HT-29 (cell line): ENCODE measurements at regions not wholly inside any gene's neighbourhood (a gene's known extent, or its start where the extent isn't known, plus 50 kb on each side); places are given as distances from the start of the nearest gene placed in this dataset.

Experiments used
- DNase-seq: peaks from one replicate; pipeline ENCODE4 v3.0.0-alpha.2; 2015; ENCODE audit warnings: low spot score

DNA sequence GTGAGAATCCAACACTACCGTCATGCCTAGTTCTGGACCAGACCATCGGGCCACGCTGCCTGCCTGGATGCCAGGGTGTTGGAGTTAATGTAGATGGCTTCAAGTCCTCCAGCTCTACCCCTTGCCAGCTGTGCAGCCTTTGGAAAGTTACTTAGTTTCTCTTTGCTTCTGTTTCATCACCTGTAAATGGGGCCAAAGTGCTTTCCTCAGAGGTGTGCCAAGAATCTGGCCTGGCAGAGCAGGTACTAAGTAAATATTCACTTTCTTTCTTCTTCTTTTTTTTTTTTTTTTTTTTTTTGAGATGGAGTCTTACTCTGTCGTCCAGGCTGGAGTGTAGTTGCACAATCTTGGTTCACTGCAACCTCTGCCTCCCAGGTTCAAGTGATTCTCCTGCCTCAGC is 159.5 kb upstream of the RPL38 start:
- DNase-seq = no peak

GRCh38 chr17:74045608-74046280 is 157.7 kb upstream of the RPL38 start:
- DNase-seq = no peak

DNA sequence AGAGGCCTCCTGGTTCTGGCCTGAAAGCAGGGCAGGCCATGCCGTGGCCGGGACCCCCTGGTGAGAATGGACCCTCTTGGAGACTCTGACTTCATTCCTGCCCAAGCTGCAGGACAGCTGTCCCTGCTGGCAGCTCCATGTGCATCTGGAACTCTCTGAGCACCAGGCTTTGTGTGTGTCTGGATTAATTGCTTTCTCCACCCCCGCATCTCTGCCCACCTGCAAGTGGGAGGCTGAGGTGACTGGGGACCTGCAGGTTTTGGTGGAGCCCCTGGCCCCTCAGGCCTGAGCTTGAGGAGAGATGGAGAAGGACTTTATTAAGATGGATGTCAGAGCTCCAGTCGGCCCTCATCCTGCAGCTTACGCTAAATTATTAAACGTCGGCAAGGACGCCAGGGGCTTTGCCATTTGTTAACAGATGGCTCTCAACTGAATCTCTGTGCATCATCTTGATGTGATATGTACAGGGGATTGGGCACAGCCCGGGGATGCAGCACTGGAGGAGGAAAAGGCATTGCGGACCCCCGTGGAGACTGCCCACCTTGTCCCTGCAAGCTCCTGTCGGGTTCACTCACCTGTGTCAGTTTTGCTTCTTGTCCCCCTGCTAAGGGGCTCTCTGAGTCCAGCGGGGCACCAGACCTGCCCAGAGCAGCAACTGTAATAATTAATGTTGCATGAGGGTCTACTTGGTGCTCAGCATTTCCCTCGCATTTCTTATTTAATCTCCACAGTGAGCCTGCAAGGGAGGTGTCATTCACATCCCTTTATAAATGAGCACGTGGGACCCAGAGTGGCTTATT is 154.1 kb upstream of the RPL38 start:
- no peak for DNase-seq

DNA sequence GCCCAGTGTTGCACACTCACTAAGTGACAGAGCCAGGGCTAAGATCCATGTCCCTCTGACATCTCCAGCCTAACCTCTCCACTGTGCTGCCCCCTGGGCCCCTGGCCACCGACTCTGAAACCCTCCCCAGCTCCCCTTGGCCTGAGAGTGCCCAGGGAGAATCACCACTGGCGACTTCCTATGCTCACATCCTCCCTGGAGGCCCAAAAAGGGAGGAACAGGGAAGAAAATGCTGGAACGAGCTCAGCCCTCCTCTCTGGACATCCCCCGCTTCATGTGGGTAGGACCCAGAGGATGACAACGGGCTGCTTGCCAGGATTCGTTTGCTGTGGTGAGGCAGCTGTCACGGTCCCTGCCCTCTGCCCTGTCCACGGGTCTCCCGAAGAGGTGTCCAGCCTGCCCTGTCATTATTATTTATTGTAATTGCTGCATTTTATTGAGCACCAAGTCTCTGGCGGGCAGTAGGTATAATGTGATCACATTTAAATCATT is 153.5 kb upstream of the RPL38 start:
- no peak for DNase-seq

DNA sequence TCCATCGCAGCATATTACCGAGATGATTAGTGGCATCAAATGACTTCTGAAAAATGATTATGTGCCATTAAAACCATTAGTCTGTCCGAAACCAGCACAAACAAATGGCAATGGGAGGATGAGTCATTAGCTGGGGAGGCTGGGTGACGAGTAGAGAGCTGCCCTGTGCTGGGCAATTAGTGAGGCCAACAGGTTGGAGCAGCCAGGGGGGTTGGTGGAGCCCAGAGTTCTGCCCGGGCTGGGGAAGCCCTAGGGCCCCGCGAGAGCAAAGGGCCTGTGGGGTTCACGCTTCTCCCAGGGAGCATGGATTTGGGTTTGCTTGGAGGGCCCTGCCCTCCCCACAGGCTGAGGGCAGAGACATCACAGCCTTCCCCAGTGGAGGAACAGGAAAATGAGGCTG is 152.1 kb upstream of the RPL38 start:
- DNase-seq = no peak

DNA sequence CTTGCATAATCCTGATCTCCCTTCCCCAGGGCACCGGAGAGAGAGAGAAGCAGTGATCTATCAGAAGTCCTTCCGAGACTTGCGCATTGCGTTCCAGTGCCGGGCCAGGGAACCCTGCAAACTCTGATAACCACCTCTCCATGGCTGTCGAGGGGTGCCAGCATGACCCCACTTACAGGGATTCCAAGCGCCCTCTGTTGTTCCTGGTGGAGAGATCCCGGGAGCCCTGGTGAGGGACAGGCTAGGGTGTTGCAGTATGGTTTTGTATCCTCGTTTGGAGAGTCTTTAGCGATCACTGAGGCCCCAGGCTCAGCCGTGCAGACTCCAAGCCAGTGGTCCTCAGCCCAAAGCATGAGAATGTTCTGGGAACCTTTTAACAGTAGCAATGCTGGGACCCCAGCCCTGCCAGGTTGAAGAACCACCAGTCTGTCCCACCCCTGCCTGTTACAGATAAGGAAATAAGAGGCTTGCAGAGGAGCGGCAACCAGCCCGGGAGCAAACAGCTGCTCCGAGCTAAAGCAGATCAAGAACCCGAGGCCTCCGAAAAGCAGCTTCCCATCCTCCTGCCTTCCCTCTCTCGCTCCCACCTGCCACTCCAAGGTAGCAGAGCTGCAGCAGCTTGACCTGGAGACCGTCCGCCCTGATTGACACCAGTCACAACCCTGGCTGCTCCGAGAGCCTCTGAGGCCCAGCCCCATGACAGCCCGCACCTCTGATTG is 150.3 kb upstream of the RPL38 start:
- no peak for DNase-seq

GRCh38 chr17:74053712-74054078 is 149.8 kb upstream of the RPL38 start:
- DNase-seq = no peak

- DNase-seq = no peak
Measured at GRCh38 chr17:74054249-74054648, 149.2 kb upstream of the RPL38 start.

- no peak for DNase-seq
Measured at GRCh38 chr17:74055508-74056160, 147.8 kb upstream of the RPL38 start.

GRCh38 chr17:74059479-74060240 is 143.8 kb upstream of the RPL38 start:
- DNase-seq = no peak

DNA sequence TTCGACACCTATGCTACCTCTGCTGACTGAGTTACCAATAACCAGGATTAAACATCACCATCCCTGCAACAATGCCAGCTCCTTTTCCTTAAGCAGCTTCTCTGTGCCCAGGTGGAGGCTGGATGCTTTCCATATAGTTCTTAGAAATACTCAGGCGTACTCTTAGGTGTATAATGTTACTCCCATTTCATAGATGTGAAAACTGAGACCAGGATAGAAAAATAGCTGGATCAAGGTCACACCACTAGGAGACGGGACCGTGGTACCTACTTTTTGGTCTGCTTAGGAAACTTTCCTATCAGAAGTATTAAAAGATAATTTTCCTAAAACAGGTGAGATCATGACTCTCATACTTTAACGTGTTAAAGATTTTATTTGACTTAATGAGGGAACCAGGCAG is 141.7 kb upstream of the RPL38 start:
- no peak for DNase-seq

GRCh38 chr17:74062234-74062633 is 141.2 kb upstream of the RPL38 start:
- DNase-seq = no peak

- DNase-seq = no peak
Measured at GRCh38 chr17:74063439-74063838, 140.0 kb upstream of the RPL38 start.

DNA sequence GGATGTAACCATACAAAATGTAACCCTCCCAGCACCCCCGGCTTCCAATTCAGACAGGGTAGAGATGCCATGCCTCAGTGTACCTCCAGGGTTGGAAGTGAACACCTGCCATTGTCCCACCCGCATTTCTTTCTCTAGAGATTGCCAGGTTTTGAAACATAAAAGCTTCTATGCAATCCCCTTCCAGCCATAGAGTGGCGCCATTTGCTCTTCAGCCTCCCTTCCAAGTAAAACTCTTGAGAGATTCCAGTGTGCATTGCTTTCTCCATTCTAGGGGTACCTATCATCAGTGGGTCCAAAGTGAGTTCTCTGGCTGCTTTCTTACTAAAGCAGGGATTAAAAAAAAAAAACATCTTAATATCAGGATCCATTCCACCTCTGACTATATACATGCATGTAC is 133.1 kb upstream of the RPL38 start:
- DNase-seq = no peak

DNA sequence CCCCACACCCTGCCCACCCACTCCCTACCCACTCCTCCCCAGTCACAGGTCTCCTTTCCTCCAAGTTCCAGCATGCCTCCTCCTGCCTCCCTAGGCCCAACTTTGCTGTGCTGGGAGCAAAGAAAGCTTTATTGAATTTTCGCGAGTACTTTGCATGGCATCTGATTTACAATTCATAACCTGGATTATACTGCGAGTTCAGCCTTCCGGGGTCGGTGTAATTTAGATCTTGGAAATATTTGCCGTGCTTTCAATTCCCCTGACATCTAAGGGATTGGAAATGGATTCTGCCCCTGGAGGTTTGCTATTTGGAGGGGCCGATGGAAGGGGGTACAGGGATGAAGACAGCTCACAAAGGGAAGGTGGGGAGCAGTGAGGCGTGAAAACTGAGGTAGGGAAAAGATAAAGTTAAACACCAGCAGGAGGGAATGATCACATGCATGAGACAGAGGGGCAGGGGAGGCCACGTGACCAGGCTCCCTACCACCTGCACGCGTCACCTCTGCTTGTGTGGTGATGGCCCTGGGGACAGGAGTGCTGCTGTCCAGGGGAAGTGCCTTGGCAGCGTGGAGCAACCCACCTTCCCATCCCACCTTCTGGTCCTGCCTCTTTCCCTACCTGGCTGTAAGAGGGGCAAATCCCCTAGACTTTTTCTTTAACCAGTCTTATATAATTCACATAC is 132.3 kb upstream of the RPL38 start:
- DNase-seq = no peak

DNA sequence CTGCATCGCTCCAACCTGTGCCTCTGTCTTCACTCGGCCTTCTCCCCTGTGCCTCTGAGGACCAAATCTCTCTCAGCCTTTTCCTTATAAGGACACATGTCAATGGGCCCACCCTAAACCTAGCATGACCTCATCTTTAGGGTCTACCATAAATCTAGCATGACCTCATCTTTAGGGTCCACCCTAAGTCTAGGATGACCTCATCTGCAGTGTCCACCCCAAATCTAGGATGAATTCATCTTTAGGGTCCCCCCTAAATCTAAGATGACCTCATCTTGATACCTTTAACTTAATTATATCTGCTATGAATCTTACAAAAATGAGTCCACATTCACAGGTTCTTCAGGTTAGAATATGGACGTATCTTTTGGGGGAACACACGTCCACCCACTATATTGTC is 131.1 kb upstream of the RPL38 start:
- DNase-seq = no peak

GRCh38 chr17:74076446-74076845 is 127.0 kb upstream of the RPL38 start:
- DNase-seq = no peak

DNA sequence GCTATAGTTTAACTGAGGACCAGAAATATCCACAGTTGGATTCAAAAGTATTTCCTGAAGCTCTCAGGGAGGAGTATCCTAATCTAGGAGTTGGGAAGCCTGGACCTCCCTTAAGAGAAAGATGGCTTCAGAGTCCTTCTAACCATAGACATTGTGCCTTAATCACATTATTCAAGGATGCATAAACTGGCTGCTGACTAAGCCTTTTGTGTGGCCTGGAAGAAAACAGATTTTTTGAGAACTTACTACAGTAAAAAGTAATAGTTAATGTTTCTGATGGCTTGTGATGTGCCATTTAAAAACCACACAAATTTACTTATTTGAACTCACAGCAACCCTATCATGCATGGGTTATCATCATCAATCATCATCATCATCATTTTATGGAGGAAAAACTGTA is 126.2 kb upstream of the RPL38 start:
- no peak for DNase-seq

DNA sequence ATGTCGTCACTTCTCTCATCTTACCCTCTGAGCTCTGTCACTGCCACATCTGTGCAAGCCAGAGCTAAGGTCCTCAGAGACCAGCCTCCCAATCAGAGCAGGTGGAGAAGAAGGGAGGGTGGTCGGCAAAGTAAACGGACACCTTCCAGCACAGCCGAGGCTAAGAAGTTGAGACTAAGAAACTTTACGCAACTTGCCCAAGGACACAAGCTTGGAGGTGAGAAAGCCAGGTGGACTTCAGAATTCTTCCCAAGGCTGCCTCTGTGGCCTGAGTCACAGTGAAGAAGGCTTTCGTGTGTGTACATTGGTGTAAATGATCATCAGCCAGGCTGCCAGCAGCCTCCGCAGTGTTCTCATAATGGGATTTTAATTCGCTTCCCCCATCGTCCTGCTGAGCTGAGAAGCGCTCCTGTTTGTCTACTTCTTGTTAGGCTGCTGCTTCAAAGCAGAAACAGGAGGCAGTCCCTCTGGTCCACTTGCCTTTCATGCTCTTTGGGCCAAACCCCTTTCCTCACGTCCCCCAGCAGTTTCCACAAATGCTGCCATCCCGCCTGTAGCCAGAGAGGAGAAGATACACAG is 125.0 kb upstream of the RPL38 start:
- DNase-seq = no peak

DNA sequence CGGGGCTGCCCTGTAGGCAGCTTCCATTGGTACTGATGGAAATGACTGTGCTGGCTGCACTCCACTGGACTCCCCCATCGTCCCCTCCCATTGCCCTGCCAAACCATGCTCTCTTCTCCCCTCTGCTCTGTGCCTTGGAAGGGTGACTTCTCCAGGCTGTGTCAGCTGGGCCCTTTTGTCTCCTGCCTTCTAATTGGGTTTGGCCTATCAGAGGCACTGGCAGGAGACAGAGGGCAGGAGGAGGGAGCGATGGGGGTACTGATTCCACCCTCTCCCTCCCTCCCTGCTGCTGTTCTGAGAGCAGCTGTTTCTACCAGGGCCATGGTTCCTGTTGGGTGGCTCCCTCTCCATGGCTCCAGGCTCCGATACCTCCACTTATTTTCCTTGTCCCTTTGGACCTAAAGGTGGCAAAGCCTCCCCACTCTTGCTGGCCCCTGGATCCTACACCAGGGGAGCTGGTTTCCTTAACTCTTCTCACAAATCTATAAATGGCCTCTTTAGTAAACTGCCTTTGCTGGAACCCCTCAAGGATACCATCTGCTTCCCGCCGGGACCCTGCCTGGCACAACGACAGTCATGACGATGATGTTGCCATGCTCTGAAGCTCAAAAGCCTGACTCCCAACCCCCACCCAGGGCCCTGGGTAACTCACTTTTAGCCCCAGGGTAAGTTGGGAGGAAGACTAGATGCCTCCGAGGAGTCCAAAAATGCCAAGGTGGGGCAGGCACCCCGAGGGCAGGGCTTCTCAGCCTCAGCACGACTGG is 123.8 kb upstream of the RPL38 start:
- no peak for DNase-seq
